ENCODE measurements at regions not wholly inside any gene's neighbourhood (a gene's known extent, or its start where the extent isn't known, plus 50 kb on each side); places are given as distances from the start of the nearest gene placed in this dataset.

GRCh38 chr10:111561124-111561523 is 484.3 kb downstream of the ADRA2A start:
- H3K4me3 ChIP-seq (replicated peaks; ENCODE audit: low read depth, low read length), result no peak overlapping the region
- DNase-seq (ENCODE audit: extremely low read depth, low read depth), result no peak
- TF ChIP-seq CTCF (IDR thresholded peaks at IDR 0.05; ENCODE audit: low read depth, low read length, missing control alignments), result no peak

GRCh38 chr10:111565542-111565941 is 488.7 kb downstream of the ADRA2A start:
- DNase-seq (ENCODE audit: extremely low read depth, low read depth), result no peak
- H3K4me3 ChIP-seq (replicated peaks; ENCODE audit: low read depth, low read length), result no peak overlapping the region
- no peak for TF ChIP-seq CTCF (IDR thresholded peaks at IDR 0.05; ENCODE audit: low read depth, low read length, missing control alignments)

GRCh38 chr10:111578076-111578475 is 501.2 kb downstream of the ADRA2A start:
- H3K4me3 ChIP-seq (replicated peaks; ENCODE audit: low read depth, low read length), result no peak overlapping the region
- no peak for DNase-seq (ENCODE audit: extremely low read depth, low read depth)

GRCh38 chr10:111579473-111579872 is 502.6 kb downstream of the ADRA2A start:
- DNase-seq (ENCODE audit: extremely low read depth, low read depth), result no peak
- no peak for TF ChIP-seq CTCF (IDR thresholded peaks at IDR 0.05; ENCODE audit: low read depth, low read length, missing control alignments)
- no peak overlapping the region for H3K4me3 ChIP-seq (replicated peaks; ENCODE audit: low read depth, low read length)

More at GRCh38 chr10:111578076-111578475, 501.2 kb downstream of the ADRA2A start:
- TF ChIP-seq CTCF (IDR thresholded peaks at IDR 0.05; ENCODE audit: low read depth, low read length, missing control alignments), result no peak

- H3K4me3 ChIP-seq (replicated peaks; ENCODE audit: low read depth, low read length), result no peak overlapping the region
- no peak for TF ChIP-seq CTCF (IDR thresholded peaks at IDR 0.05; ENCODE audit: low read depth, low read length, missing control alignments)
- DNase-seq (ENCODE audit: extremely low read depth, low read depth), result no peak
Measured at GRCh38 chr10:111590703-111591102, 513.9 kb downstream of the ADRA2A start.

GRCh38 chr10:111593578-111593977 is 516.7 kb downstream of the ADRA2A start:
- no peak overlapping the region for H3K4me3 ChIP-seq (replicated peaks; ENCODE audit: low read depth, low read length)
- TF ChIP-seq CTCF (IDR thresholded peaks at IDR 0.05; ENCODE audit: low read depth, low read length, missing control alignments), result no peak
- DNase-seq (ENCODE audit: extremely low read depth, low read depth), result no peak

GRCh38 chr10:111595173-111595572 is 518.3 kb downstream of the ADRA2A start:
- DNase-seq (ENCODE audit: extremely low read depth, low read depth), result no peak
- no peak for TF ChIP-seq CTCF (IDR thresholded peaks at IDR 0.05; ENCODE audit: low read depth, low read length, missing control alignments)
- no peak overlapping the region for H3K4me3 ChIP-seq (replicated peaks; ENCODE audit: low read depth, low read length)
